Esophagus muscularis mucosa (tissue), 4 donors: ENCODE measurements at regions not wholly inside any gene's neighbourhood (a gene's known extent, or its start where the extent isn't known, plus 50 kb on each side); places are given as distances from the start of the nearest gene placed in this dataset.

Source experiments
- DNase-seq: peaks from one replicate; pipeline ENCODE4 v3.0.0-alpha.2; 2017; ENCODE audit errors: extremely low spot score
- H3K27ac ChIP-seq, 4 donors: fragments of 200-600 bp; sonication (generic); replicated peaks in 1 of 4; 1 replicate in 3 of 4; 2 replicates in 1 of 4; pipeline ENCODE4 v1.5.1; 2016 to 2019; ENCODE audit warnings: mild to moderate bottlenecking in 1 of 4
- H3K27me3 ChIP-seq, 4 donors: fragments of 200-600 bp; sonication (generic); one replicate each; pipeline versions ENCODE4 v1.5.1 to v1.6.0; 2016 to 2019
- H3K36me3 ChIP-seq, 4 donors: fragments of 200-600 bp; sonication (generic); one replicate each; pipeline ENCODE4 v1.5.1; 2016 to 2019
- H3K4me1 ChIP-seq, 4 donors: fragments of 200-600 bp; sonication (generic); one replicate each; pipeline ENCODE4 v1.5.1; 2016 to 2019
- H3K4me3 ChIP-seq, 4 donors: fragments of 200-600 bp; sonication (generic); 1 replicate in 2 of 4; 2 replicates in 2 of 4; pipeline ENCODE4 v1.5.1; 2016 to 2019; ENCODE audit warnings: mild to moderate bottlenecking in 4 of 4, moderate library complexity in 1 of 4
- H3K9me3 ChIP-seq, 4 donors: fragments of 200-600 bp; sonication (generic); 1 replicate in 3 of 4; 2 replicates in 1 of 4; pipeline ENCODE4 v1.5.1; 2016 to 2019
- EP300 ChIP-seq: sonication (generic); formaldehyde crosslinking; IDR thresholded peaks from one replicate; pipeline ENCODE4 v1.6.1; 2017; ENCODE audit warnings: antibody characterized with exemption
- POLR2A ChIP-seq: fragments of 450-650 bp; IDR thresholded peaks from one replicate; pipeline ENCODE4 v1.6.1; 2017; ENCODE audit warnings: antibody characterized with exemption, moderate library complexity, mild to moderate bottlenecking, low read depth
- POLR2AphosphoS5 ChIP-seq, 2 donors: sonication (generic); formaldehyde crosslinking; IDR thresholded peaks; one replicate each; pipeline ENCODE4 v1.6.1; 2017; ENCODE audit warnings: antibody characterized with exemption in 2 of 2
- WGBS: methylation state at CpG from one replicate; pipeline ENCODE4 v1.1.5; 2018; 5-methylcytosine and 5-hydroxymethylcytosine counted together
- intact Hi-C: fragments of 100-400 bp; cut with DNase I; formaldehyde crosslinking; loops from one replicate; pipeline ENCODE4 v1.15.1; 2023
- TF ChIP-seq, protein P1 (sequence below), 3 experiments: fragments of 200-600 bp in 2 of 3; fragments of 450-650 bp in 1 of 3; sonication (generic) in 2 of 3; IDR thresholded peaks; one replicate each; pipeline ENCODE4 v1.5.1; 2017 to 2019; ENCODE audit warnings: antibody characterized with exemption in 3 of 3, mild to moderate bottlenecking in 2 of 3, moderate library complexity in 1 of 3

- DNase-seq: no peak
- Histone ChIP-seq H3K9me3 (peaks cover 0 to 17% (median 12%) of the 10 kb centered on the region in 4 donors), H3K27ac (no peak overlapping the region), H3K36me3 (no peaks in the 10 kb centered on the region), H3K27me3 (peaks cover 0 to 4% (median 0%) of the 10 kb centered on the region in 4 donors), H3K4me1 (no peaks in the 10 kb centered on the region), H3K4me3 (no peak overlapping the region)
- 54% methylated on average over 5 of the region's 5 CpGs for WGBS
- TF ChIP-seq EP300 (no peak), POLR2AphosphoS5 (IDR thresholded peaks at IDR 0.05) (no peak), POLR2A (no peak)
- TF ChIP-seq, protein P1, sequence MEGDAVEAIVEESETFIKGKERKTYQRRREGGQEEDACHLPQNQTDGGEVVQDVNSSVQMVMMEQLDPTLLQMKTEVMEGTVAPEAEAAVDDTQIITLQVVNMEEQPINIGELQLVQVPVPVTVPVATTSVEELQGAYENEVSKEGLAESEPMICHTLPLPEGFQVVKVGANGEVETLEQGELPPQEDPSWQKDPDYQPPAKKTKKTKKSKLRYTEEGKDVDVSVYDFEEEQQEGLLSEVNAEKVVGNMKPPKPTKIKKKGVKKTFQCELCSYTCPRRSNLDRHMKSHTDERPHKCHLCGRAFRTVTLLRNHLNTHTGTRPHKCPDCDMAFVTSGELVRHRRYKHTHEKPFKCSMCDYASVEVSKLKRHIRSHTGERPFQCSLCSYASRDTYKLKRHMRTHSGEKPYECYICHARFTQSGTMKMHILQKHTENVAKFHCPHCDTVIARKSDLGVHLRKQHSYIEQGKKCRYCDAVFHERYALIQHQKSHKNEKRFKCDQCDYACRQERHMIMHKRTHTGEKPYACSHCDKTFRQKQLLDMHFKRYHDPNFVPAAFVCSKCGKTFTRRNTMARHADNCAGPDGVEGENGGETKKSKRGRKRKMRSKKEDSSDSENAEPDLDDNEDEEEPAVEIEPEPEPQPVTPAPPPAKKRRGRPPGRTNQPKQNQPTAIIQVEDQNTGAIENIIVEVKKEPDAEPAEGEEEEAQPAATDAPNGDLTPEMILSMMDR (IDR thresholded peaks at IDR 0.05): no peak
- intact Hi-C loops: no loop called here
Observed at GRCh38 chr12:72872238-72872887, 600.2 kb downstream of the TRHDE start.

- Histone ChIP-seq H3K4me1 (no peaks in the 10 kb centered on the region), H3K4me3 (no peak overlapping the region), H3K27me3 (peaks cover 0 to 4% (median 0%) of the 10 kb centered on the region in 4 donors), H3K9me3 (peaks cover 0 to 20% (median 12%) of the 10 kb centered on the region in 4 donors), H3K27ac (no peak overlapping the region), H3K36me3 (no peaks in the 10 kb centered on the region)
- TF ChIP-seq EP300 (no peak), POLR2AphosphoS5 (IDR thresholded peaks at IDR 0.05) (no peak), POLR2A (no peak)
- TF ChIP-seq, protein P1 (IDR thresholded peaks at IDR 0.05): no peak
- WGBS: 85% methylated on average over 6 of the region's 7 CpGs
- intact Hi-C loops: no loop called here
- no peak for DNase-seq
Observed at GRCh38 chr12:72872996-72873395, 600.8 kb downstream of the TRHDE start.

DNA sequence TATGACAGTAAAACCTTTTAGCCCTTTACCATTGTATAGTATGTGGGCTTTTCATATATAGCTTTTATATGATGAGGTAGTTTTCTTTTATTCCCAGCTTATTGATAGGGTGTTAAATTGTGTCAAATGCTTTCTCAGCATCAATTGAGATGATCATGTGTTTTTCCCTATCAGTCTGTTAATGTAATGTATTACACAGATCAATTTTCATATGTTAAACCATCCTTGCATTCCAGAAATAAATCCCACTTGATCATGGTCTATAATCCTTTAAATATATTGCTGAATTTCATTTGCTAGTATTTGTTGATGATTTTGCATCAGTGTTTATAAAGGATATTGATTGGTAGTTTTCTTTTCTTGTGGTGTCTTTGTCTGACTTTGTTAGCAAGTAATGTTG lies 603.9 kb downstream of the TRHDE start:
- no peak for DNase-seq
- intact Hi-C loops: no loop called here

DNA sequence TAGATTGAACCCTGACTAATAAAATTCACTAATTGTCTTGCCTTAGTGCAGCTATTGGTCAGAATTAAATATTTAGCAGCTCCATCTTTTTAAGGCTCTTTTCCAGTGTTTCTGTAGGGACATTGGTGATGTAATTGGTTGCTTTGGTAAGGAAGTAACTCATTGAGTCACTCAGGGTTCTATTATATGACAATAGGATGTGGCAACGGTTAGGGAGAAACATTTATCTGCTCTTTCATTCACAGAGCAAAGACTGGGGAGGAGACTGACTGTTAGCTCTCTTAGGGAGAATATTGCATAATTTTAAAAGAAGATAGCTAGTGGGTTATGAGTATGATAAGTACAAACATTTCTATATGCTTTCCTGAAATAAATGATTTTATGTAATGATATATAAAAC lies 616.5 kb downstream of the TRHDE start:
- TF ChIP-seq POLR2A (no peak), POLR2AphosphoS5 (IDR thresholded peaks at IDR 0.05) (no peak), EP300 (no peak)
- TF ChIP-seq, protein P1 (IDR thresholded peaks at IDR 0.05): no peak
- no peaks in the 10 kb centered on the region for H3K27me3 ChIP-seq
- no peaks in the 10 kb centered on the region for H3K36me3 ChIP-seq
- no peak for DNase-seq
- WGBS: 33% methylated on average over 1 of the region's 1 CpG
- H3K27ac ChIP-seq: no peak overlapping the region
- H3K9me3 ChIP-seq: no peaks in the 10 kb centered on the region
- intact Hi-C loops: loop anchor here (5.0 kb wide), 1 partner anchor 156 kb away; no protein-coding TSS in a partner anchor
- H3K4me1 ChIP-seq: no peaks in the 10 kb centered on the region
- no peak overlapping the region for H3K4me3 ChIP-seq

More for the DNA sequence above, 603.9 kb downstream of the TRHDE start:
- no peak overlapping the region for H3K4me3 ChIP-seq
- no peaks in the 10 kb centered on the region for H3K4me1 ChIP-seq
- TF ChIP-seq POLR2AphosphoS5 (IDR thresholded peaks at IDR 0.05): no peak
- TF ChIP-seq EP300: no peak
- TF ChIP-seq POLR2A: no peak
- TF ChIP-seq, protein P1 (IDR thresholded peaks at IDR 0.05): no peak
- H3K27me3 ChIP-seq: peaks cover 0 to 4% (median 0%) of the 10 kb centered on the region in 4 donors
- H3K9me3 ChIP-seq: peaks cover 0 to 20% (median 12%) of the 10 kb centered on the region in 4 donors
- H3K27ac ChIP-seq: no peak overlapping the region
- H3K36me3 ChIP-seq: no peaks in the 10 kb centered on the region
